H9 (cell line): ENCODE measurements at regions not wholly inside any gene's neighbourhood (a gene's known extent, or its start where the extent isn't known, plus 50 kb on each side); places are given as distances from the start of the nearest gene placed in this dataset.

Source experiments
- DNase-seq: peaks from one replicate; pipeline ENCODE4 v3.0.0-alpha.2; 2017
- H2AFZ ChIP-seq: one replicate; pipeline ENCODE4 v1.6.1; 2013; ENCODE audit warnings: mild to moderate bottlenecking, low read length, control low read depth, moderate library complexity
- H2AK5ac ChIP-seq: 2 replicates; pipeline ENCODE4 v1.6.1; 2013; ENCODE audit warnings: low read length, control low read depth, mixed read lengths; ENCODE audit not compliant: insufficient read length
- H2BK120ac ChIP-seq: one replicate; pipeline ENCODE4 v1.6.1; 2013; ENCODE audit warnings: low read depth, mild to moderate bottlenecking, low read length, control low read depth, inconsistent platforms; ENCODE audit not compliant: poor library complexity, severe bottlenecking
- H2BK12ac ChIP-seq: 2 replicates; pipeline ENCODE4 v1.6.1; 2013; ENCODE audit warnings: low read length, control low read depth, mixed read lengths, low read depth; ENCODE audit not compliant: insufficient read length
- H2BK15ac ChIP-seq: 2 replicates; pipeline ENCODE4 v1.6.1; 2013; ENCODE audit warnings: low read depth, low read length, control low read depth
- H2BK20ac ChIP-seq: one replicate; pipeline ENCODE4 v1.6.1; 2013; ENCODE audit warnings: low read depth, mild to moderate bottlenecking, low read length, control low read depth, inconsistent platforms; ENCODE audit not compliant: poor library complexity, severe bottlenecking
- H2BK5ac ChIP-seq: 2 replicates; pipeline ENCODE4 v1.6.1; 2013; ENCODE audit warnings: low read length, control low read depth, mixed read lengths; ENCODE audit not compliant: insufficient read length
- H3K14ac ChIP-seq: 2 replicates; pipeline ENCODE4 v1.6.1; 2013; ENCODE audit warnings: low read length, control low read depth; ENCODE audit not compliant: insufficient read depth
- H3K18ac ChIP-seq: 2 replicates; pipeline ENCODE4 v1.6.1; 2013; ENCODE audit warnings: low read depth, mild to moderate bottlenecking, mixed read lengths, low read length, control low read depth; ENCODE audit not compliant: insufficient read length
- H3K23ac ChIP-seq: 2 replicates; pipeline ENCODE4 v1.6.1; 2013; ENCODE audit warnings: low read length, control low read depth, mixed read lengths, low read depth; ENCODE audit not compliant: insufficient read length
- H3K23me2 ChIP-seq: 2 replicates; pipeline ENCODE4 v1.6.1; 2013; ENCODE audit warnings: low read depth, mild to moderate bottlenecking, mixed read lengths, low read length, control low read depth; ENCODE audit not compliant: insufficient read length, poor library complexity, severe bottlenecking
- H3K27ac ChIP-seq: 2 replicates; pipeline ENCODE4 v1.5.1; 2013; ENCODE audit warnings: low read length, control low read depth, mixed read lengths, low read depth; ENCODE audit not compliant: insufficient read length
- H3K27me3 ChIP-seq: 2 replicates; pipeline ENCODE4 v1.6.1; 2013; ENCODE audit warnings: low read length, control low read depth, inconsistent platforms; ENCODE audit not compliant: insufficient read depth
- H3K4ac ChIP-seq: 2 replicates; pipeline ENCODE4 v1.6.1; 2013; ENCODE audit warnings: low read depth, mild to moderate bottlenecking, control low read depth, inconsistent platforms, low read length, moderate library complexity
- H3K4me1 ChIP-seq: 2 replicates; pipeline ENCODE4 v1.6.1; 2013; ENCODE audit warnings: low read length, control low read depth, inconsistent platforms; ENCODE audit not compliant: insufficient read depth
- H3K4me2 ChIP-seq: 2 replicates; pipeline ENCODE4 v1.6.1; 2013; ENCODE audit warnings: low read length, control low read depth, mixed read lengths; ENCODE audit not compliant: insufficient read length, insufficient read depth
- H3K56ac ChIP-seq: 2 replicates; pipeline ENCODE4 v1.6.1; 2013; ENCODE audit warnings: low read depth, mild to moderate bottlenecking, mixed read lengths, low read length, control low read depth; ENCODE audit not compliant: insufficient read length
- H3K79me1 ChIP-seq: 2 replicates; pipeline ENCODE4 v1.6.1; 2013; ENCODE audit warnings: low read depth, mild to moderate bottlenecking, moderate library complexity, low read length, control low read depth, inconsistent platforms; ENCODE audit not compliant: insufficient read depth, poor library complexity, severe bottlenecking
- H3K79me2 ChIP-seq: 2 replicates; pipeline ENCODE4 v1.6.1; 2013; ENCODE audit warnings: low read length, control low read depth, inconsistent platforms; ENCODE audit not compliant: insufficient read depth
- H3K9ac ChIP-seq: 2 replicates; pipeline ENCODE4 v1.6.1; 2013; ENCODE audit warnings: low read length, control low read depth, mixed read lengths; ENCODE audit not compliant: insufficient read length; ENCODE audit errors: extremely low read depth
- H3K9me3 ChIP-seq: one replicate; pipeline ENCODE4 v1.6.1; 2013; ENCODE audit warnings: low read depth, low read length, inconsistent platforms; ENCODE audit not compliant: control insufficient read depth
- H3T11ph ChIP-seq: one replicate; pipeline ENCODE4 v1.6.1; 2013; ENCODE audit warnings: mild to moderate bottlenecking, low read length, control low read depth, inconsistent platforms
- H4K20me1 ChIP-seq: one replicate; pipeline ENCODE4 v1.6.1; 2013; ENCODE audit not compliant: control insufficient read depth, insufficient read length, insufficient read depth
- H4K5ac ChIP-seq: 2 replicates; pipeline ENCODE4 v1.6.1; 2013; ENCODE audit warnings: low read depth, mild to moderate bottlenecking, mixed read lengths, low read length, control low read depth; ENCODE audit not compliant: insufficient read length
- H4K8ac ChIP-seq: replicated peaks from 2 replicates; pipeline ENCODE4 v1.6.1; 2013; ENCODE audit warnings: low read length, control low read depth, mixed read lengths, low read depth; ENCODE audit not compliant: insufficient read length
- H4K91ac ChIP-seq: 2 replicates; pipeline ENCODE4 v1.6.1; 2013; ENCODE audit warnings: low read depth, mild to moderate bottlenecking, moderate library complexity, mixed read lengths, low read length, control low read depth; ENCODE audit not compliant: insufficient read length
- H3K27ac Mint-ChIP-seq, 3 experiments: 2 replicates in 2 of 3; 3 replicates in 1 of 3; pipeline ENCODE4 v1.8.0; 2020 to 2021; ENCODE audit warnings: mixed read lengths in 3 of 3, mild to moderate bottlenecking in 1 of 3, moderate library complexity in 1 of 3
- H3K27me3 Mint-ChIP-seq: 2 replicates; pipeline ENCODE4 v1.8.0; 2021; ENCODE audit warnings: low read depth, mild to moderate bottlenecking, moderate library complexity, mixed read lengths
- H3K36me3 Mint-ChIP-seq, 3 experiments: 2 replicates in 2 of 3; 3 replicates in 1 of 3; pipeline ENCODE4 v1.8.0; 2020 to 2021; ENCODE audit warnings: low read depth in 3 of 3, mixed read lengths in 3 of 3; ENCODE audit not compliant: insufficient read depth in 1 of 3
- H3K4me1 Mint-ChIP-seq, 2 experiments: 2 replicates each; pipeline ENCODE4 v1.8.0; 2020; ENCODE audit warnings: mixed read lengths in 2 of 2
- H3K4me3 Mint-ChIP-seq, 2 experiments: 2 replicates in 1 of 2; 3 replicates in 1 of 2; pipeline ENCODE4 v1.8.0; 2020 to 2021; ENCODE audit warnings: mild to moderate bottlenecking in 2 of 2, mixed read lengths in 2 of 2, moderate library complexity in 1 of 2
- H3K9me3 Mint-ChIP-seq, 2 experiments: 2 replicates in 1 of 2; 3 replicates in 1 of 2; pipeline ENCODE4 v1.8.0; 2020; ENCODE audit warnings: mild to moderate bottlenecking in 2 of 2, mixed read lengths in 2 of 2, moderate library complexity in 1 of 2
- CTCF ChIP-seq: fragments of 200-600 bp; sonication (generic); conservative IDR thresholded peaks from 3 replicates; pipeline ENCODE4 v1.8.0; 2021; ENCODE audit warnings: antibody characterized with exemption, mild to moderate bottlenecking

GRCh38 chr7:109834851-109835250, 1256.1 kb upstream of the LRRN3 start:
- Mint-ChIP-seq H3K27ac (no peak overlapping the region), H3K4me3 (no peak overlapping the region), H3K27me3 (no peaks in the 10 kb centered on the region), H3K36me3 (no peaks in the 10 kb centered on the region), H3K9me3 (no peaks in the 10 kb centered on the region; a peak in 1 of 5 replicates), H3K4me1 (no peaks in the 10 kb centered on the region)
- Histone ChIP-seq H4K8ac (no peak overlapping the region), H4K91ac (no peak overlapping the region), H3K79me1 (no peaks in the 10 kb centered on the region), H2BK15ac (no peak overlapping the region), H4K5ac (no peak overlapping the region), H3K79me2 (no peaks in the 10 kb centered on the region), H3K9ac (no peak overlapping the region), H3K23ac (no peak overlapping the region), H2BK120ac (no peak overlapping the region), H3K27me3 (no peaks in the 10 kb centered on the region), H3K56ac (no peak overlapping the region), H3K18ac (no peak overlapping the region), H4K20me1 (no peaks in the 10 kb centered on the region), H2AK5ac (no peak overlapping the region), H3K9me3 (no peaks in the 10 kb centered on the region), H2BK5ac (no peak overlapping the region), H2BK20ac (no peak overlapping the region), H3K14ac (no peak overlapping the region), H3T11ph (no peak overlapping the region), H3K4me2 (no peak overlapping the region), H2AFZ (no peak overlapping the region), H3K4me1 (no peaks in the 10 kb centered on the region), H2BK12ac (no peak overlapping the region), H3K27ac (no peak overlapping the region), H3K23me2 (no peaks in the 10 kb centered on the region), H3K4ac (no peak overlapping the region)
- no peak for DNase-seq
- no peak for TF ChIP-seq CTCF
